ENCODE measurements at regions not wholly inside any gene's neighbourhood (a gene's known extent, or its start where the extent isn't known, plus 50 kb on each side); places are given as distances from the start of the nearest gene placed in this dataset.
A peak's percentile ranks its signal among the peaks of the same experiment; 100 is the strongest.

DNA sequence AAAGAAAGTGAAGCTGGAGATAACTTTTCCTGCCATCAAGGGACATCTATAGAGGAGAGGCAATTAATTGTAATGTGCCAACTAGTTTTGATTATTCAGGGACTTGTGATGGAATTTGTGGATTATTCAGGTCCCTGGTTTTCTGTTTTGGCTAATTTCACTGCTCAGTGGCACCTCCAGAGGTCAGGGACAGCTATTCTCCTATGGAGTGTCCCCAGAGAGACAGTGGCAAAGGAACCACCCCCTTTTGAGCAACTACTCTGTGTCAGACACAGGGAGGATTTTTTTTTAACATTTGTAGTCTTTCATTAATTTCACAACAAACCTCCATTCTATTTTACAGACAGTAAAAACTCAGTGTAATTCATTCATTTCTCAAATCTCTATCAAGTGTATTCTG, 206.0 kb upstream of the SPRED2 start:
- ATAC-seq, result no peak
- intact Hi-C loops (cut with DNase I), result no loop called here
- TF ChIP-seq, protein P1, sequence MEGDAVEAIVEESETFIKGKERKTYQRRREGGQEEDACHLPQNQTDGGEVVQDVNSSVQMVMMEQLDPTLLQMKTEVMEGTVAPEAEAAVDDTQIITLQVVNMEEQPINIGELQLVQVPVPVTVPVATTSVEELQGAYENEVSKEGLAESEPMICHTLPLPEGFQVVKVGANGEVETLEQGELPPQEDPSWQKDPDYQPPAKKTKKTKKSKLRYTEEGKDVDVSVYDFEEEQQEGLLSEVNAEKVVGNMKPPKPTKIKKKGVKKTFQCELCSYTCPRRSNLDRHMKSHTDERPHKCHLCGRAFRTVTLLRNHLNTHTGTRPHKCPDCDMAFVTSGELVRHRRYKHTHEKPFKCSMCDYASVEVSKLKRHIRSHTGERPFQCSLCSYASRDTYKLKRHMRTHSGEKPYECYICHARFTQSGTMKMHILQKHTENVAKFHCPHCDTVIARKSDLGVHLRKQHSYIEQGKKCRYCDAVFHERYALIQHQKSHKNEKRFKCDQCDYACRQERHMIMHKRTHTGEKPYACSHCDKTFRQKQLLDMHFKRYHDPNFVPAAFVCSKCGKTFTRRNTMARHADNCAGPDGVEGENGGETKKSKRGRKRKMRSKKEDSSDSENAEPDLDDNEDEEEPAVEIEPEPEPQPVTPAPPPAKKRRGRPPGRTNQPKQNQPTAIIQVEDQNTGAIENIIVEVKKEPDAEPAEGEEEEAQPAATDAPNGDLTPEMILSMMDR (IDR thresholded peaks at IDR 0.05), result no peak

DNA sequence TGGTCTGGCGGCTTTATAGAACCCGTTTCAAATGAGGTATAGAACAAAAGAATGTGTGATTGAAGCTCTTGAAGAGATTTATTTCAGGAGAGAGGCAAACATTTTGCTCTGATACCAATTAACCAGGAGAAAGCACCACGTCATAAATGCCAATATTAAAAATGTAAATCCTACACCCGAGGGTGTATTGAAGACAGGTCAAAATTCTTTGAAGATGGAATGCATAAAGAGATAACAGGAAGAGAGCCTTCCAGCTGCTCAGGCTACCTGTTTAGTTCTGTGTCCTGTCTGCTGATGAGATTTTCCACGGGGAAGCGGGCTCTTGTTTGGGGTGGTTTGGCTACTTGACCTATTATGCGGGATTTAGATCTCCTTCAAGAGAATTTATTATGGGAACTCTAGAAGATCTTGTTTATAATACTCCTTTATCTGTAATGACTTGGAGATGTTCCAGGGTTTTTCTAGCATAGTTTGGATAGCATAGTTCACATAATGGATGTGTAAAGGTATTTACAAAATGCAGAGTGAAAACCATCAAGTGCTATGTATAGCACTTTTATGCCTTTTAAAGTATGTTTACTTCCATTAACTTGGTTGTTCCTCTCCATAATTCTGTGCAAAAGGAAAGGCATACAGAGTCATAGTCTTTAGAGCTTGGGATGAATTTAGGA, 204.5 kb upstream of the SPRED2 start:
- Histone ChIP-seq H3K9me3 (no peaks in the 10 kb centered on the region), H3K36me3 (no peaks in the 10 kb centered on the region), H3K27ac (no peak overlapping the region), H3K27me3 (no peaks in the 10 kb centered on the region), H3K4me3 (no peak overlapping the region), H3K4me1 (no peaks in the 10 kb centered on the region)
- TF ChIP-seq, protein P1 (IDR thresholded peaks at IDR 0.05), result no peak
- ATAC-seq, result no peak
- no peak for DNase-seq
- intact Hi-C loops (cut with DNase I), result no loop called here

More for the DNA sequence above, 206.0 kb upstream of the SPRED2 start:
- no peaks in the 10 kb centered on the region for H3K36me3 ChIP-seq
- H3K27me3 ChIP-seq, result no peaks in the 10 kb centered on the region
- no peaks in the 10 kb centered on the region for H3K4me1 ChIP-seq
- DNase-seq, result no peak
- no peak overlapping the region for H3K27ac ChIP-seq
- no peaks in the 10 kb centered on the region for H3K9me3 ChIP-seq
- no peak overlapping the region for H3K4me3 ChIP-seq

DNA sequence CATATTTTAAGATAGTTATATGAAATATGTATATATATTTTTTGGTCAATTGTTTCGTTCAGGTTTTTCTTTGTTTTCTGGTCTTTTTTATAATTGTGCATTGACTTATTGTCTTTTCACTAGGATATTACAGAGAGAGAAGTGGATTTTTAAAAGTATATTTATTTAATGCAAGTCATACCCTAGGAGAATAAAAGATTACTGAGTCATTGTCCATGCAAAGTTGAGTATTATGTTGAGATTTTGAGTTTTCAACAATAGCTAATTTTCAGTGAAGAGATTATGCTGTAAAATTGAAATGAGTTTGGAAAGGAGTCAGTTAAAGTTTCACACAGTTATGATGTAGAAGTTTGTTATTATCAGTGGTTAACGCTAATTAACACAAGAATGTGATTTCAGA, 203.6 kb upstream of the SPRED2 start:
- no peak overlapping the region for H3K27ac ChIP-seq
- no peak for DNase-seq
- H3K4me1 ChIP-seq, result no peaks in the 10 kb centered on the region
- H3K27me3 ChIP-seq, result no peaks in the 10 kb centered on the region
- ATAC-seq, result no peak
- H3K36me3 ChIP-seq, result no peaks in the 10 kb centered on the region
- TF ChIP-seq, protein P1 (IDR thresholded peaks at IDR 0.05), result no peak
- H3K9me3 ChIP-seq, result no peaks in the 10 kb centered on the region
- intact Hi-C loops (cut with DNase I), result no loop called here
- no peak overlapping the region for H3K4me3 ChIP-seq

DNA sequence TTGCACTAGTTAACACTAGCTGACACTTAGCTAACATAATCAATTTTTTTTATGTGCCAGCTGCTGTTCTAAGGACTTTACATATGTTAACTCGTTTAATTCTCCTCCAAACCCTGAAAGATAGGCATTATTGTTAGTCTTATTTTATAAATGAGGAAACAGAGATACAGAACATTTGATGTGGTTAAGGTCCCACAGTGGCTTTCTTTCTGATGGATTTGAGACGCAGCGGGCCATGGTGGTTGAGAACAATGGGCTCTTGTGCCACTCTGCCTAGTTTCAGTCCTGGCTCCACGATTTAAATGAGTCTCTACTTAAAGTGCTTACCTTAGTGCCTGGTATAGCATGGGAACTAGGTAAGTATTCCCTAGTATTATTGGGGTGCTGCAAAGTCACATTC, 201.9 kb upstream of the SPRED2 start:
- no peaks in the 10 kb centered on the region for H3K4me1 ChIP-seq
- no peak overlapping the region for H3K27ac ChIP-seq
- no peaks in the 10 kb centered on the region for H3K9me3 ChIP-seq
- no peak for DNase-seq
- H3K4me3 ChIP-seq, result no peak overlapping the region
- intact Hi-C loops (cut with DNase I), result no loop called here
- TF ChIP-seq, protein P1 (IDR thresholded peaks at IDR 0.05), result no peak
- H3K36me3 ChIP-seq, result no peaks in the 10 kb centered on the region
- no peak for ATAC-seq
- H3K27me3 ChIP-seq, result no peaks in the 10 kb centered on the region

DNA sequence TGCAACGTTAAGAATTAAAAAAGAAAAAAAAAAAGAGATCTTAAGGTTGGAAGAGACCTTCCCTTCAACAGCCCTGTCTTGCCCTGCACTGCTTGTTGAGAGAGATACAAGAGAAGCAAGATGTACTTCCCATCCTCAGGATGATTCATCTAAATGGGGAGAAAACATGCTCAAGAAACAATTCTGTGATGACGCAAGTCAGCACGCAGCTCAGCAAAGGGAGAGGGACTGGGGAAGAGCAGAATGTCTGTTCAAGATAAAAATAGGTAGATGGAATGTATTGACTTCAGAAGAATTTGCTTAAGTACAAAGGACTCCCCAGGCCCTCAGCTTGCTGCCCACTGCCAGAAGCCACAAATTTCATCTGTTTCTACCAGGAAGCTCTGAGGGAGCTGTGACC, 198.2 kb upstream of the SPRED2 start:
- Histone ChIP-seq H3K27ac (no peak overlapping the region), H3K36me3 (no peaks in the 10 kb centered on the region), H3K27me3 (no peaks in the 10 kb centered on the region), H3K4me3 (no peak overlapping the region), H3K9me3 (no peaks in the 10 kb centered on the region), H3K4me1 (no peaks in the 10 kb centered on the region)
- no peak for DNase-seq
- ATAC-seq, result peak; percentile 41
- intact Hi-C loops (cut with DNase I), result no loop called here
- TF ChIP-seq, protein P1 (IDR thresholded peaks at IDR 0.05), result no peak

DNA sequence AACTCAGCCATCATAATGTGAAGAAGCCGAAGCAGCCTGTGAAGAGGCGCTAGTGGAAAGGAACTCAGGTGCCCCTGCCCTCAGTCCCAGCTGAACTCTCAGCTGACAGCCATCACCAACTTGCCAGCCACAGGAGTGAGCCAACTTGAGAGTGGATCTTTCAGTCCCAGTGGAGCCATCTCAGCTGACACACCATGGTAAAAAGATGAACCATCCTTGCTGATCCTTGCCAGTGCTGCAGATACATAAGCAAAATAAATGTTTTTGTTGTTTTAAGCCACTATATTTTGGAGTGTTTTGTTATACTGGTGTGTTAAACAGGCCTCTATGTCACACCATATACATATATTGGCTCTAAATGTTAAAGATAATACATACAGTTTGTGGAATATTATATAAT, 195.8 kb upstream of the SPRED2 start:
- H3K4me3 ChIP-seq, result no peak overlapping the region
- no peaks in the 10 kb centered on the region for H3K36me3 ChIP-seq
- no peak for ATAC-seq
- H3K4me1 ChIP-seq, result no peaks in the 10 kb centered on the region
- DNase-seq, result no peak
- no peaks in the 10 kb centered on the region for H3K27me3 ChIP-seq
- H3K27ac ChIP-seq, result no peak overlapping the region
- intact Hi-C loops (cut with DNase I), result no loop called here
- TF ChIP-seq, protein P1 (IDR thresholded peaks at IDR 0.05), result no peak
- no peaks in the 10 kb centered on the region for H3K9me3 ChIP-seq

Data from upper lobe of right lung (tissue), 1 donor.